Lower leg skin (tissue), 3 donors: ENCODE measurements at regions not wholly inside any gene's neighbourhood (a gene's known extent, or its start where the extent isn't known, plus 50 kb on each side); places are given as distances from the start of the nearest gene placed in this dataset.

Experiments
- POLR2A ChIP-seq, 2 donors: fragments of 450-650 bp; IDR thresholded peaks; one replicate each; pipeline ENCODE4 v1.6.1; 2016 to 2017; ENCODE audit warnings: antibody characterized with exemption in 2 of 2, mild to moderate bottlenecking in 1 of 2, moderate library complexity in 1 of 2
- TF ChIP-seq, protein P1 (sequence below), 3 donors: fragments of 450-650 bp; IDR thresholded peaks; one replicate each; pipeline ENCODE4 v1.5.1; 2016; ENCODE audit warnings: antibody characterized with exemption in 3 of 3, mild to moderate bottlenecking in 3 of 3, moderate library complexity in 2 of 3

DNA sequence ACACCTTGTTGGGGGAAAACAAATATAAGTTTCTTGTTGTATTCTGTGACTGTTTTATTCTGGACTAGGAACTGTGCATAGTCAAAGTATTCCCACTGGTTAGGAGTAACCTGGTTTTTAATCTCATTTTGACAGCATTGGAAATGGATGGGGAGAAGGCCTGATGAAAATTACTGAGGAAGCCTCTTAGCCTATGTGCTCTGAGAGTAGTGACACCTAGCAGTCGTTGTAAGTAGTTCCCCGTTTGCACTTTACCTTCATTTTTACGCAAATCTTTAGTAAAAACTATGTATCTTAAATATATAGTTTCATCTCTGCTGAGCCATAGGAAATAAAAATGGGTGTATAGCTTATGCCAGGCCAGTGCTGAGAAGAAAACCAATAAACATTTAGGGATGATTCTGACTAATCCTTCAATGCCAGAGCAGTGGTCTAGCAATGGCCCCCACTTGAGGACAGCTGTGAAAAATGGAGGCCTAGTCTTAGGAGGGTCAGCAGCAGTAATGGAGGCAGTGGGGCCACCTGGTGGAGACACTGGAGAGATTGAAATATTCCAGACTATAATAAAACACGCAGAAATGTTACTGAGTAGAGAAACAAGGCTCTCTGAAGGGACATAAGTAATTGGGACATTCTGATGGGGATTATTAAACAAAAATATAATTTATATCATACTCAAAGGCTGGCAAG, 133.2 kb upstream of the NOVA1 start:
- TF ChIP-seq POLR2A (IDR thresholded peaks at IDR 0.05), result no peak
- TF ChIP-seq, protein P1, sequence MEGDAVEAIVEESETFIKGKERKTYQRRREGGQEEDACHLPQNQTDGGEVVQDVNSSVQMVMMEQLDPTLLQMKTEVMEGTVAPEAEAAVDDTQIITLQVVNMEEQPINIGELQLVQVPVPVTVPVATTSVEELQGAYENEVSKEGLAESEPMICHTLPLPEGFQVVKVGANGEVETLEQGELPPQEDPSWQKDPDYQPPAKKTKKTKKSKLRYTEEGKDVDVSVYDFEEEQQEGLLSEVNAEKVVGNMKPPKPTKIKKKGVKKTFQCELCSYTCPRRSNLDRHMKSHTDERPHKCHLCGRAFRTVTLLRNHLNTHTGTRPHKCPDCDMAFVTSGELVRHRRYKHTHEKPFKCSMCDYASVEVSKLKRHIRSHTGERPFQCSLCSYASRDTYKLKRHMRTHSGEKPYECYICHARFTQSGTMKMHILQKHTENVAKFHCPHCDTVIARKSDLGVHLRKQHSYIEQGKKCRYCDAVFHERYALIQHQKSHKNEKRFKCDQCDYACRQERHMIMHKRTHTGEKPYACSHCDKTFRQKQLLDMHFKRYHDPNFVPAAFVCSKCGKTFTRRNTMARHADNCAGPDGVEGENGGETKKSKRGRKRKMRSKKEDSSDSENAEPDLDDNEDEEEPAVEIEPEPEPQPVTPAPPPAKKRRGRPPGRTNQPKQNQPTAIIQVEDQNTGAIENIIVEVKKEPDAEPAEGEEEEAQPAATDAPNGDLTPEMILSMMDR (IDR thresholded peaks at IDR 0.05), result no peak
